Vagina (tissue), 2 donors: ENCODE measurements at regions not wholly inside any gene's neighbourhood (a gene's known extent, or its start where the extent isn't known, plus 50 kb on each side); places are given as distances from the start of the nearest gene placed in this dataset.

Source experiments
- DNase-seq, 2 donors: peaks; one replicate each; pipeline ENCODE4 v3.0.0-alpha.2; 2017; ENCODE audit errors: extremely low spot score in 2 of 2
- H3K27ac ChIP-seq: fragments of 200-600 bp; sonication (generic); one replicate; pipeline ENCODE4 v1.5.1; 2019
- H3K27me3 ChIP-seq: fragments of 200-600 bp; sonication (generic); one replicate; pipeline ENCODE4 v1.5.1; 2019
- H3K36me3 ChIP-seq, 2 donors: fragments of 200-600 bp; sonication (generic); one replicate each; pipeline ENCODE4 v1.5.1; 2017 to 2019
- H3K4me1 ChIP-seq: fragments of 200-600 bp; sonication (generic); one replicate; pipeline ENCODE4 v1.5.1; 2019
- H3K4me3 ChIP-seq, 2 donors: fragments of 200-600 bp; sonication (generic); 1 replicate in 1 of 2; 2 replicates in 1 of 2; pipeline ENCODE4 v1.5.1; 2016 to 2019
- H3K9me3 ChIP-seq: fragments of 200-600 bp; sonication (generic); one replicate; pipeline ENCODE4 v1.5.1; 2019
- CTCF ChIP-seq, 3 experiments: fragments of 450-650 bp in 2 of 3; fragments of 200-600 bp in 1 of 3; sonication (generic) in 1 of 3; IDR thresholded peaks; one replicate each; pipeline ENCODE4 v1.5.1; 2017 to 2019; ENCODE audit warnings: antibody characterized with exemption in 3 of 3, mild to moderate bottlenecking in 2 of 3, moderate library complexity in 2 of 3
- POLR2A ChIP-seq, 2 donors: fragments of 450-650 bp; IDR thresholded peaks; one replicate each; pipeline ENCODE4 v1.6.1; 2017; ENCODE audit warnings: antibody characterized with exemption in 2 of 2, mild to moderate bottlenecking in 2 of 2, moderate library complexity in 2 of 2
- POLR2AphosphoS5 ChIP-seq, 2 donors: sonication (generic); formaldehyde crosslinking; IDR thresholded peaks; one replicate each; pipeline ENCODE4 v1.9.0; 2017; ENCODE audit warnings: antibody characterized with exemption in 2 of 2, mild to moderate bottlenecking in 2 of 2, low read depth in 1 of 2; ENCODE audit not compliant: insufficient read depth in 1 of 2
- intact Hi-C: fragments of 100-400 bp; cut with DNase I; formaldehyde crosslinking; loops from one replicate; pipeline ENCODE4 v1.15.1; 2023

- Histone ChIP-seq H3K27ac (no peak overlapping the region), H3K9me3 (no peaks in the 10 kb centered on the region), H3K4me3 (no peak overlapping the region), H3K27me3 (no peaks in the 10 kb centered on the region), H3K36me3 (no peaks in the 10 kb centered on the region), H3K4me1 (no peaks in the 10 kb centered on the region)
- intact Hi-C loops = no loop called here
- TF ChIP-seq POLR2AphosphoS5 (IDR thresholded peaks at IDR 0.05; ENCODE audit: insufficient read depth in 1 of 2, low read depth in 1 of 2) (no peak), POLR2A (IDR thresholded peaks at IDR 0.05) (no peak), CTCF (IDR thresholded peaks at IDR 0.05) (no peak)
- DNase-seq = no peak
These were observed 197.7 kb upstream of the CDH4 start for GRCh38 chr20:61054411-61054810.

DNA sequence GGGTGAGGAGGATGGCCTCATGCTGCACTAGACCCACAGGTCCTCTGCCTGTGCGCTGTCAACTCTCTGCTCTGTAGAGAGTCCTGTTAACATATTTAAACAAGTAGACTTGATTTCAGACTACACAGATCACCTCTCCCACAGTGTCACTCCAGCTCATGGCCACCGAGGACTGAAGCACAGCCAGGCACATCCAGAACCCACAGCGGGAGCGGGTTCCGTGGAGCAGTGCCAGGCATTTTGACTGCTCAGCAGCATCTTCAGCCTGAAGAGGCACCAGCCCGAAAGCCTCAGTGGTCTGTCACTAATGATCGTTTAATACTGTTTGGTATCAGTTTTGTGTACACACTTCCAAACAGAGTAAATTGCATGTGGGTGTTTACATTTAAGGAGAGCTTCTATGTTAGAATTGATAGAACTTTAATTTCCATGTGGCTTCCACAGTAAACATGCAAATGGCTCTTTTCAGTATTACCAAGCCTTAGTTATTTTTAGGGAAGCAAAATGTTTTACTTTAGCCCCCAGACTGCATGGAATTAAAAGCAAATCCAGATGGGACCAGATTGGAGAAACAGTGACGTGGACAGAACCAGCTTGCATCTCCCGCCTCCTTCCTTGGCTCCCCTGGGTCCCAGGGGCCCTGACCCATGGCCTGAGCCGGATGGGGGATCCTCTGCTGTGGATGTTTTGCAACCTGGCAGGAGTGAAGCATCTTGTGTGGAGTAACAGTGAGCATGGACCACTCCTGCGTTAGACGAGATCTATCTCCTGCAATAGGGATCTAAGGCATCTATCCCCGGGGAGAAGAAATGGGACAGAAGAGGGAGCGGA, 196.7 kb upstream of the CDH4 start:
- DNase-seq = no peak

DNA sequence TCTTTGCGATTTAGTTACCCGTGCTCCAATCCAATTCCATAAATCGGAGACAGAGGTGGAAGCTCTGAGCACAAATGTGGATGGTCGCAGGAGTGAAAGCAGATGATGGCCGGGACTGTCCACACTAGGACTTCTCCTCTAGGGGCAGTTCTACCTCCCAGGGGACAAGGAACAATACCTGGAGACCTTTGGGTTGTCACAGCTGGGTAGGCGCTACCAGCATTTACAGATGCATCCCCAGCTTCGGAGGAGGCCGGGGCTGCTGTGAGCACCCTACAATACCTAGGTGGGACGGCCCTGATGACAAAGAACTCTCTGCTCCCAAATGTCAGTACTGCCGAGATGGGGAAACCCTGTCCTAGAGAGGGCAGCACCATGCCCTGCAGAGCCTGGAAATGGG, 195.9 kb upstream of the CDH4 start:
- Histone ChIP-seq H3K4me3 (no peak overlapping the region), H3K27me3 (no peaks in the 10 kb centered on the region), H3K9me3 (no peaks in the 10 kb centered on the region), H3K36me3 (no peaks in the 10 kb centered on the region), H3K4me1 (no peaks in the 10 kb centered on the region), H3K27ac (no peak overlapping the region)
- DNase-seq = no peak
- intact Hi-C loops = no loop called here
- TF ChIP-seq POLR2A (IDR thresholded peaks at IDR 0.05) = no peak
- no peak for TF ChIP-seq CTCF (IDR thresholded peaks at IDR 0.05)
- TF ChIP-seq POLR2AphosphoS5 (IDR thresholded peaks at IDR 0.05; ENCODE audit: insufficient read depth in 1 of 2, low read depth in 1 of 2) = no peak

More for the DNA sequence above, 196.7 kb upstream of the CDH4 start:
- H3K27ac ChIP-seq = no peak overlapping the region
- TF ChIP-seq POLR2AphosphoS5 (IDR thresholded peaks at IDR 0.05; ENCODE audit: insufficient read depth in 1 of 2, low read depth in 1 of 2) (no peak), CTCF (IDR thresholded peaks at IDR 0.05) (no peak), POLR2A (IDR thresholded peaks at IDR 0.05) (no peak)
- no peaks in the 10 kb centered on the region for H3K27me3 ChIP-seq
- H3K4me3 ChIP-seq = no peak overlapping the region
- intact Hi-C loops = no loop called here
- no peaks in the 10 kb centered on the region for H3K4me1 ChIP-seq
- H3K9me3 ChIP-seq = no peaks in the 10 kb centered on the region
- H3K36me3 ChIP-seq = no peaks in the 10 kb centered on the region

DNA sequence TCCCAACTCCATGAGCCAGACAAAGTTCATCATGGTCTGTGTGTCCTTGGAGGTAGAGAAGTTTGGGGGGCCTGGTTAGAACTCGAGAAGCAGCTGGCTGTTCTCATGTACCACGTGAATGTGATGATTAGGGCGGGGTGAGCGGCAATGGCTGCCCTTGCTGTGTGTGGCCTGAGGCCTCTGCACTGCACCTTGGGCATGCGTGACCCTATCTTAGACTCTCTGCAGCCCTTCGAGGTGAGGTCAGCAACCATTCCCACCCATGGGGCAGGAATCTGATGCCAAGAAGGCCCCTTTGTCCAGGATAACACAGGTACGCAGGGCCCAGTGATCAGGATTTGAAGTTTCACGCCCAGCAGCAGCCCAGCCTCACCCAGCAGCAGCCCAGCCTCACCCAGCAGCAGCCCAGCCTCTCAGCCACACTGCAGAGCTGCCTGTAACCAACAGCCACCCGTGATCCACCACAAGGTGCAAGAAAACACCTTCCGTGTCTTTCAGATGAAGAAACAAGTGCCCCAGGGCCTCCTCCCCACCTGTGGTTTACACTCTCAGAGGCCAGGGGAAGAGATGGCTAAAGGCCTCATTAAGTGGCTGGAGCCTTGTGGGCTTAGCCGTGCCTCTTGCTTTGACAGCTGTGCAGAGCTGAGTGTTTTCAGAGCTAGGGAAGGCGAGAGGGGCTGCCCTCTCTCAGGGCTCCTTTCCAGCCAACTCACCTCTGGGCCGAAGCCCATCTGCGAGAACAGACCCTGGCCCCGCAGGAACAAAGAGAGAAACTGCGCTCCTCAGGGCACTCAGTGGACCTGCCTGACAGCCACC, 195.2 kb upstream of the CDH4 start:
- TF ChIP-seq POLR2A (IDR thresholded peaks at IDR 0.05) = no peak
- TF ChIP-seq CTCF (IDR thresholded peaks at IDR 0.05) = no peak
- no peak for TF ChIP-seq POLR2AphosphoS5 (IDR thresholded peaks at IDR 0.05; ENCODE audit: insufficient read depth in 1 of 2, low read depth in 1 of 2)
- Histone ChIP-seq H3K4me3 (no peak overlapping the region), H3K4me1 (no peaks in the 10 kb centered on the region), H3K27ac (no peak overlapping the region), H3K27me3 (no peaks in the 10 kb centered on the region), H3K36me3 (no peaks in the 10 kb centered on the region), H3K9me3 (no peaks in the 10 kb centered on the region)
- no peak for DNase-seq
- intact Hi-C loops = no loop called here
